K562 (cell line): ENCODE measurements at regions not wholly inside any gene's neighbourhood (a gene's known extent, or its start where the extent isn't known, plus 50 kb on each side); places are given as distances from the start of the nearest gene placed in this dataset.

Experiments used
- ATAC-seq: fragments of 200-7000 bp; cut with Tn5 transposase; 3 replicates; pipeline ENCODE4 v1.9.1; 2020; ENCODE audit warnings: moderate library complexity
- BruUV-seq: library from RNA; stranded (reverse); fragments of 400-500 nt; replicated peaks from 2 replicates; lab custom pipeline; 2021; lab: Mats Ljungman, UMichigan
- CTCF ChIA-PET: fragments of 300-600 bp; formaldehyde crosslinking; extraction: SDS; loops from one replicate; lab custom pipeline; 2021; ENCODE audit warnings: low intra/inter-chr PET ratio; lab: Yijun Ruan, JAX
- POLR2A ChIA-PET: fragments of 300-600, 350-650 bp; sonication (Branson Sonifier 250); formaldehyde crosslinking; extraction: SDS; loops from one replicate; lab custom pipeline; 2021; ENCODE audit warnings: antibody characterized with exemption, inconsistent platforms; lab: Yijun Ruan, JAX
- DNase-seq, 4 experiments: peaks; one replicate each; pipeline versions ENCODE4 v3.0.0 to v3.0.0-alpha.2; 2011 to 2018; ENCODE audit warnings: low spot score in 3 of 4, mixed read lengths in 3 of 4; ENCODE audit errors: extremely low read depth in 1 of 4
- FAIRE-seq: peaks from 2 replicates; lab custom pipeline; 2011; peaks lifted over from hg19 to GRCh38; lab: Jason Lieb, UNC
- H2AFZ ChIP-seq: 2 replicates; pipeline ENCODE4 v1.6.0; 2011; ENCODE audit warnings: low read depth, low read length, control low read depth, inconsistent platforms
- H3K27ac ChIP-seq: fragments of 200-600 bp; 3 replicates; pipeline ENCODE4 v1.8.0; 2011; ENCODE audit warnings: low read depth, mild to moderate bottlenecking, control low read depth, inconsistent platforms, low read length, moderate library complexity, mixed read lengths; ENCODE audit errors: extremely low read depth
- H3K27me3 ChIP-seq, 2 experiments: fragments of 300-600 bp in 1 of 2; 2 replicates in 1 of 2; 3 replicates in 1 of 2; pipeline versions ENCODE4 v1.6.0 to v1.8.0; 2011; ENCODE audit warnings: inconsistent platforms in 2 of 2, low read length in 2 of 2, mild to moderate bottlenecking in 1 of 2, mixed read lengths in 1 of 2, moderate library complexity in 1 of 2; ENCODE audit not compliant: control insufficient read depth in 2 of 2, insufficient read depth in 2 of 2
- H3K36me3 ChIP-seq: fragments of 300-600 bp; 3 replicates; pipeline ENCODE4 v1.8.0; 2011; ENCODE audit warnings: mild to moderate bottlenecking, low read length, inconsistent platforms; ENCODE audit not compliant: control insufficient read depth, insufficient read depth
- H3K4me1 ChIP-seq, 2 experiments: fragments of 200-600 bp in 1 of 2; replicated peaks in 1 of 2; 2 replicates in 1 of 2; 3 replicates in 1 of 2; pipeline versions ENCODE4 v1.5.1 to v1.8.0; 2011; ENCODE audit warnings: inconsistent platforms in 2 of 2, low read length in 2 of 2, mild to moderate bottlenecking in 1 of 2, mixed read lengths in 1 of 2, moderate library complexity in 1 of 2; ENCODE audit not compliant: control insufficient read depth in 2 of 2, insufficient read depth in 2 of 2
- H3K4me2 ChIP-seq: 2 replicates; pipeline ENCODE4 v1.6.1; 2011; ENCODE audit warnings: low read length, control low read depth, inconsistent platforms, mixed read lengths; ENCODE audit not compliant: insufficient read depth
- H3K4me3 ChIP-seq: fragments of 200-600 bp; sonication (generic), shearing (Covaris generic); 2 replicates; pipeline ENCODE4 v1.5.1; 2016; ENCODE audit warnings: control low read depth, inconsistent platforms
- H3K79me2 ChIP-seq: fragments of 200-600 bp; 3 replicates; pipeline ENCODE4 v1.8.0; 2011; ENCODE audit warnings: low read length, inconsistent platforms; ENCODE audit not compliant: control insufficient read depth, insufficient read depth
- H3K9ac ChIP-seq, 2 experiments: 2 replicates each; pipeline versions ENCODE4 v1.6.0 to v1.6.1; 2011; ENCODE audit warnings: low read depth in 2 of 2, low read length in 2 of 2, control low read depth in 1 of 2, inconsistent platforms in 1 of 2, mild to moderate bottlenecking in 1 of 2, mixed read lengths in 1 of 2; ENCODE audit not compliant: insufficient read depth in 1 of 2
- H3K9me1 ChIP-seq: one replicate; pipeline ENCODE4 v1.6.0; 2011; ENCODE audit warnings: inconsistent platforms, mild to moderate bottlenecking, low read length, moderate library complexity; ENCODE audit not compliant: control insufficient read depth, insufficient read depth
- H3K9me3 ChIP-seq: replicated peaks from 2 replicates; pipeline ENCODE4 v1.5.1; 2011; ENCODE audit warnings: low read depth, low read length, inconsistent platforms; ENCODE audit not compliant: control insufficient read depth, insufficient read depth
- H4K20me1 ChIP-seq: replicated peaks from 2 replicates; pipeline ENCODE4 v1.6.1; 2011; ENCODE audit warnings: low read length, inconsistent platforms, mixed read lengths; ENCODE audit not compliant: control insufficient read depth, insufficient read depth
- ARHGAP35 ChIP-seq: fragments of 450-650 bp; IDR thresholded peaks from 2 replicates; pipeline ENCODE4 v1.6.1; 2018; ENCODE audit not compliant: partially characterized antibody
- E2F1 ChIP-seq: sonication (generic); formaldehyde crosslinking; IDR thresholded peaks from 2 replicates; pipeline ENCODE4 v1.8.1; 2023; ENCODE audit warnings: mild to moderate bottlenecking, missing genetic modification reagents, moderate library complexity
- EP300 ChIP-seq: IDR thresholded peaks from 2 replicates; pipeline ENCODE4 v1.6.1; 2012; ENCODE audit warnings: low read length, improper control_type of control experiment
- GTF2F1 ChIP-seq: IDR thresholded peaks from 2 replicates; pipeline ENCODE4 v1.6.1; 2011; ENCODE audit warnings: low read depth, low read length, improper control_type of control experiment
- HDAC8 ChIP-seq: fragments of 450-650 bp; IDR thresholded peaks from 2 replicates; pipeline ENCODE4 v1.6.1; 2016; ENCODE audit warnings: mild to moderate bottlenecking, missing genetic modification characterization, moderate library complexity, missing compliant biosample characterization
- MYC ChIP-seq, 2 experiments: fragments of 250-450 bp in 1 of 2; sonication (Bioruptor Pico) in 1 of 2; IDR thresholded peaks; 2 replicates each; pipeline versions ENCODE4 v1.5.1 to v1.6.1; 2012 to 2021; ENCODE audit warnings: low read depth in 2 of 2, borderline replicate concordance in 1 of 2, improper control_type of control experiment in 1 of 2, low read length in 1 of 2, mild to moderate bottlenecking in 1 of 2, moderate library complexity in 1 of 2
- NFIC ChIP-seq: fragments of 450-650 bp; IDR thresholded peaks from 2 replicates; pipeline ENCODE4 v1.6.1; 2017; ENCODE audit warnings: mild to moderate bottlenecking, inconsistent platforms
- PPARD ChIP-seq: fragments of 250-450 bp; sonication (Bioruptor Pico); IDR thresholded peaks from 2 replicates; pipeline ENCODE4 v1.8.0; 2022; ENCODE audit warnings: inconsistent platforms, mild to moderate bottlenecking, moderate library complexity
- RBM34 ChIP-seq: fragments of 200-400 bp; formaldehyde crosslinking; IDR thresholded peaks from 2 replicates; pipeline ENCODE4 v1.6.1; 2018; ENCODE audit warnings: low read length, borderline replicate concordance; ENCODE audit not compliant: insufficient read depth
- RFX5 ChIP-seq: IDR thresholded peaks from 2 replicates; pipeline ENCODE4 v1.6.1; 2011; ENCODE audit warnings: low read depth, mild to moderate bottlenecking, improper control_type of control experiment, low read length
- TRIM24 ChIP-seq, 2 experiments: fragments of 450-650 bp; IDR thresholded peaks; 2 replicates each; pipeline ENCODE4 v1.6.1; 2016
- ZNF699 ChIP-seq: fragments of 250-450 bp; sonication (Bioruptor Pico); IDR thresholded peaks from 2 replicates; pipeline ENCODE4 v1.8.0; 2021; ENCODE audit warnings: mild to moderate bottlenecking, moderate library complexity; ENCODE audit not compliant: insufficient replicate concordance
- in situ Hi-C: fragments of 300-500 bp; cut with MboI; formaldehyde crosslinking; loops from 4 replicates; pipeline ENCODE4 v1.15.0; 2018; ENCODE audit warnings: inconsistent platforms, mixed read lengths
- intact Hi-C: fragments of 100-400 bp; cut with micrococcal nuclease; formaldehyde crosslinking; loops from 2 replicates; pipeline ENCODE4 v1.14.2; 2022
- TF ChIP-seq, protein P1 (sequence below): fragments of 200-800 bp; sonication (Bioruptor generic); IDR thresholded peaks from 2 replicates; pipeline ENCODE4 v1.6.1; 2016; ENCODE audit warnings: missing genetic modification characterization, missing compliant biosample characterization

DNA sequence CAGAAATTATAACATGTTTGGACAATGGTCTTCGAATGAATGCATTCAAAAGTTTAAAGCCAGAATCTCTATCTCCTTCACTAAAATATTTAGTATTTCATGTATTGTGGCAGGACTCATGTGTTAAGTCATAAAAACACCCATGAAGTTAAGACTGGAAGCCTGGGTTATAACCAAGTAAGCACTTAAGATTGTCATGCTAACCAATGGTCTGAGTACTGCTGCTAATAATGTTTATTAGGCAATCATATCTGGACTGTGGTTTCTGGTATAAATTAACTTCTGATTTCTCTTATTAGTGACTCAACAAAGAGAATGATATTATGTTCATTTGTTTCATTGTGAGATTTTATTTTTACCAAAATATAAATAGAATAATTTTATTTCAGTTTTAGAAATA lies 297.9 kb upstream of the EDIL3 start (continued):
- TF ChIP-seq, protein P1, sequence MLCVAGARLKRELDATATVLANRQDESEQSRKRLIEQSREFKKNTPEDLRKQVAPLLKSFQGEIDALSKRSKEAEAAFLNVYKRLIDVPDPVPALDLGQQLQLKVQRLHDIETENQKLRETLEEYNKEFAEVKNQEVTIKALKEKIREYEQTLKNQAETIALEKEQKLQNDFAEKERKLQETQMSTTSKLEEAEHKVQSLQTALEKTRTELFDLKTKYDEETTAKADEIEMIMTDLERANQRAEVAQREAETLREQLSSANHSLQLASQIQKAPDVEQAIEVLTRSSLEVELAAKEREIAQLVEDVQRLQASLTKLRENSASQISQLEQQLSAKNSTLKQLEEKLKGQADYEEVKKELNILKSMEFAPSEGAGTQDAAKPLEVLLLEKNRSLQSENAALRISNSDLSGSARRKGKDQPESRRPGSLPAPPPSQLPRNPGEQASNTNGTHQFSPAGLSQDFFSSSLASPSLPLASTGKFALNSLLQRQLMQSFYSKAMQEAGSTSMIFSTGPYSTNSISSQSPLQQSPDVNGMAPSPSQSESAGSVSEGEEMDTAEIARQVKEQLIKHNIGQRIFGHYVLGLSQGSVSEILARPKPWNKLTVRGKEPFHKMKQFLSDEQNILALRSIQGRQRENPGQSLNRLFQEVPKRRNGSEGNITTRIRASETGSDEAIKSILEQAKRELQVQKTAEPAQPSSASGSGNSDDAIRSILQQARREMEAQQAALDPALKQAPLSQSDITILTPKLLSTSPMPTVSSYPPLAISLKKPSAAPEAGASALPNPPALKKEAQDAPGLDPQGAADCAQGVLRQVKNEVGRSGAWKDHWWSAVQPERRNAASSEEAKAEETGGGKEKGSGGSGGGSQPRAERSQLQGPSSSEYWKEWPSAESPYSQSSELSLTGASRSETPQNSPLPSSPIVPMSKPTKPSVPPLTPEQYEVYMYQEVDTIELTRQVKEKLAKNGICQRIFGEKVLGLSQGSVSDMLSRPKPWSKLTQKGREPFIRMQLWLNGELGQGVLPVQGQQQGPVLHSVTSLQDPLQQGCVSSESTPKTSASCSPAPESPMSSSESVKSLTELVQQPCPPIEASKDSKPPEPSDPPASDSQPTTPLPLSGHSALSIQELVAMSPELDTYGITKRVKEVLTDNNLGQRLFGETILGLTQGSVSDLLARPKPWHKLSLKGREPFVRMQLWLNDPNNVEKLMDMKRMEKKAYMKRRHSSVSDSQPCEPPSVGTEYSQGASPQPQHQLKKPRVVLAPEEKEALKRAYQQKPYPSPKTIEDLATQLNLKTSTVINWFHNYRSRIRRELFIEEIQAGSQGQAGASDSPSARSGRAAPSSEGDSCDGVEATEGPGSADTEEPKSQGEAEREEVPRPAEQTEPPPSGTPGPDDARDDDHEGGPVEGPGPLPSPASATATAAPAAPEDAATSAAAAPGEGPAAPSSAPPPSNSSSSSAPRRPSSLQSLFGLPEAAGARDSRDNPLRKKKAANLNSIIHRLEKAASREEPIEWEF (CRISPR knock-in tag) = no peak

- CTCF ChIA-PET = no interaction called here
- H3K4me3 ChIP-seq = no peak overlapping the region
Observed at GRCh38 chr5:84680908-84681307, 296.2 kb upstream of the EDIL3 start.

More at GRCh38 chr5:84680908-84681307, 296.2 kb upstream of the EDIL3 start:
- POLR2A ChIA-PET = no interaction called here
- no peaks in the 10 kb centered on the region for H3K36me3 ChIP-seq
- intact Hi-C loops (no loop called here), in situ Hi-C loops (no loop called here)
- TF ChIP-seq GTF2F1 = no peak
- TF ChIP-seq RBM34 = no peak
- TF ChIP-seq RFX5 = no peak
- no peak for TF ChIP-seq ZNF699 (CRISPR knock-in tag)
- no peak for TF ChIP-seq PPARD
- no peak for TF ChIP-seq TRIM24 (IDR thresholded peaks at IDR 0.05)
- TF ChIP-seq NFIC = no peak
- TF ChIP-seq ARHGAP35 = no peak
- TF ChIP-seq EP300 = no peak
- TF ChIP-seq E2F1 (CRISPR knock-in tag) = no peak
- no peak for TF ChIP-seq HDAC8 (tag)
- TF ChIP-seq MYC (IDR thresholded peaks at IDR 0.05; ENCODE audit: low read depth, low read length) = no peak
- TF ChIP-seq MYC (CRISPR knock-in tag; IDR thresholded peaks at IDR 0.05; ENCODE audit: borderline replicate concordance, low read depth) = no peak
- DNase-seq (no peak), FAIRE-seq (no peak), ATAC-seq (no peak)
- BruUV-seq = no TSS peak
- H3K4me1 ChIP-seq = no peaks in the 10 kb centered on the region
- no peaks in the 10 kb centered on the region for H3K79me2 ChIP-seq
- H3K9ac ChIP-seq = no peak overlapping the region
- H3K4me2 ChIP-seq = no peak overlapping the region
- H4K20me1 ChIP-seq = no peaks in the 10 kb centered on the region
- no peak overlapping the region for H3K27ac ChIP-seq
- no peak overlapping the region for H2AFZ ChIP-seq
- no peaks in the 10 kb centered on the region for H3K9me1 ChIP-seq
- no peaks in the 10 kb centered on the region for H3K27me3 ChIP-seq
- no peaks in the 10 kb centered on the region for H3K9me3 ChIP-seq
